DND-41 (cell line): ENCODE measurements at regions not wholly inside any gene's neighbourhood (a gene's known extent, or its start where the extent isn't known, plus 50 kb on each side); places are given as distances from the start of the nearest gene placed in this dataset.

Experiments
- ATAC-seq: fragments of 200-7000 bp; cut with Tn5 transposase; 3 replicates; pipeline ENCODE4 v1.9.1; 2021; ENCODE audit warnings: low read depth; ENCODE audit not compliant: insufficient read depth
- DNase-seq: peaks from one replicate; pipeline ENCODE4 v3.0.0-alpha.2; 2020
- H2AFZ ChIP-seq: 2 replicates; pipeline ENCODE4 v1.6.0; 2012; ENCODE audit warnings: low read depth, low read length
- H3K27ac ChIP-seq: 2 replicates; pipeline ENCODE4 v1.5.1; 2012; ENCODE audit warnings: low read length, inconsistent platforms
- H3K27me3 ChIP-seq: fragments of 200-600 bp; sonication (generic); 2 replicates; pipeline ENCODE4 v1.6.0; 2012; ENCODE audit warnings: low read length, mild to moderate bottlenecking, inconsistent platforms; ENCODE audit not compliant: insufficient read depth, poor library complexity
- H3K36me3 ChIP-seq: 2 replicates; pipeline ENCODE4 v1.5.1; 2012; ENCODE audit warnings: low read length, inconsistent platforms; ENCODE audit not compliant: insufficient read depth
- H3K4me1 ChIP-seq: 2 replicates; pipeline ENCODE4 v1.5.1; 2012; ENCODE audit warnings: mild to moderate bottlenecking, low read length; ENCODE audit not compliant: insufficient read depth
- H3K4me2 ChIP-seq: 2 replicates; pipeline ENCODE4 v1.6.0; 2012; ENCODE audit warnings: mild to moderate bottlenecking, moderate library complexity, low read length, inconsistent platforms; ENCODE audit not compliant: insufficient read depth
- H3K4me3 ChIP-seq, 2 experiments: fragments of 200-600 bp in 1 of 2; shearing (Covaris generic) in 1 of 2; 2 replicates each; pipeline ENCODE4 v1.5.1; 2012 to 2016; ENCODE audit warnings: inconsistent platforms in 2 of 2, low read length in 2 of 2, mild to moderate bottlenecking in 2 of 2, low read depth in 1 of 2, moderate library complexity in 1 of 2
- H3K79me2 ChIP-seq: 2 replicates; pipeline ENCODE4 v1.6.0; 2012; ENCODE audit warnings: low read length, inconsistent platforms; ENCODE audit not compliant: insufficient read depth
- H3K9ac ChIP-seq: 2 replicates; pipeline ENCODE4 v1.6.0; 2012; ENCODE audit warnings: low read depth, mild to moderate bottlenecking, inconsistent platforms, low read length, moderate library complexity
- H3K9me3 ChIP-seq: 2 replicates; pipeline ENCODE4 v1.5.1; 2012; ENCODE audit warnings: low read length, moderate library complexity, mild to moderate bottlenecking, inconsistent platforms; ENCODE audit not compliant: insufficient read depth, severe bottlenecking
- H4K20me1 ChIP-seq: 2 replicates; pipeline ENCODE4 v1.6.0; 2012; ENCODE audit warnings: low read length; ENCODE audit not compliant: insufficient read depth
- CTCF ChIP-seq: IDR thresholded peaks from 2 replicates; pipeline ENCODE4 v1.5.1; 2012; ENCODE audit warnings: borderline replicate concordance, low read length, moderate library complexity, mild to moderate bottlenecking; ENCODE audit not compliant: poor library complexity, severe bottlenecking; ENCODE audit errors: extremely low read depth
- EZH2 ChIP-seq: IDR thresholded peaks from 3 replicates; pipeline ENCODE4 v1.6.1; 2012; ENCODE audit warnings: borderline replicate concordance, low read depth, mild to moderate bottlenecking, moderate library complexity, low read length, inconsistent platforms; ENCODE audit not compliant: severe bottlenecking

GRCh38 chr10:8224591-8224990 lies 170.1 kb downstream of the GATA3 start:
- no peak for TF ChIP-seq EZH2
- no peak for ATAC-seq
- Histone ChIP-seq H3K9me3 (no peaks in the 10 kb centered on the region), H3K9ac (no peak overlapping the region), H3K27me3 (no peaks in the 10 kb centered on the region), H3K79me2 (no peaks in the 10 kb centered on the region), H3K4me3 (no peak overlapping the region), H3K4me1 (peaks cover 15% of the 10 kb centered on the region), H4K20me1 (no peaks in the 10 kb centered on the region), H2AFZ (no peak overlapping the region), H3K36me3 (no peaks in the 10 kb centered on the region), H3K4me2 (no peak overlapping the region), H3K27ac (no peak overlapping the region)
- DNase-seq = no peak

GRCh38 chr10:8225187-8225586 lies 170.7 kb downstream of the GATA3 start:
- Histone ChIP-seq H3K4me2 (no peak overlapping the region), H3K36me3 (no peaks in the 10 kb centered on the region), H3K27me3 (no peaks in the 10 kb centered on the region), H3K9me3 (no peaks in the 10 kb centered on the region), H3K9ac (no peak overlapping the region), H3K79me2 (no peaks in the 10 kb centered on the region), H3K4me1 (peaks cover 21% of the 10 kb centered on the region), H3K27ac (no peak overlapping the region), H3K4me3 (no peak overlapping the region), H4K20me1 (no peaks in the 10 kb centered on the region), H2AFZ (no peak overlapping the region; the same call in 1 of the 2 replicates)
- DNase-seq (no peak), ATAC-seq (no peak)
- no peak for TF ChIP-seq CTCF
- TF ChIP-seq EZH2 = no peak

- H3K4me2 ChIP-seq = no peak overlapping the region
- DNase-seq (no peak), ATAC-seq (no peak)
- no peaks in the 10 kb centered on the region for H4K20me1 ChIP-seq
- peaks cover 37% of the 10 kb centered on the region for H3K4me1 ChIP-seq
- no peaks in the 10 kb centered on the region for H3K79me2 ChIP-seq
- H3K4me3 ChIP-seq = no peak overlapping the region
- no peaks in the 10 kb centered on the region for H3K36me3 ChIP-seq
- H2AFZ ChIP-seq = no peak overlapping the region
- TF ChIP-seq CTCF = no peak
- no peak for TF ChIP-seq EZH2
- no peak overlapping the region for H3K27ac ChIP-seq
- H3K9me3 ChIP-seq = no peaks in the 10 kb centered on the region
- no peaks in the 10 kb centered on the region for H3K27me3 ChIP-seq
- no peak overlapping the region for H3K9ac ChIP-seq
These were observed 172.8 kb downstream of the GATA3 start for GRCh38 chr10:8227246-8227645.

- ATAC-seq (peak; percentile 91), DNase-seq (peak; percentile 62)
- Histone ChIP-seq H4K20me1 (no peaks in the 10 kb centered on the region), H3K27me3 (no peaks in the 10 kb centered on the region), H3K4me2 (peak overlapping the region; percentile 60), H3K4me1 (peaks cover 37% of the 10 kb centered on the region), H3K4me3 (peak overlapping the region in 1 of 2 experiments; percentile 27; a peak in 1 of 4 replicates), H2AFZ (peak overlapping the region; percentile 64), H3K79me2 (no peaks in the 10 kb centered on the region), H3K36me3 (no peaks in the 10 kb centered on the region), H3K9me3 (no peaks in the 10 kb centered on the region), H3K27ac (peak overlapping the region; percentile 75), H3K9ac (peak overlapping the region; percentile 35)
- TF ChIP-seq EZH2 (no peak), CTCF (no peak)
These were observed 174.7 kb downstream of the GATA3 start for GRCh38 chr10:8229153-8229552.
